Fibroblast of gingiva (primary cell): ENCODE measurements at regions not wholly inside any gene's neighbourhood (a gene's known extent, or its start where the extent isn't known, plus 50 kb on each side); places are given as distances from the start of the nearest gene placed in this dataset.
A peak's percentile ranks its signal among the peaks of the same experiment; 100 is the strongest.
"Not testable (repeated sequence)": the region's sequence is repeated elsewhere in the genome, so short reads cannot be mapped to it uniquely, and the experiment has no call there.

Experiments used
- DNase-seq: peaks from one replicate; pipeline ENCODE4 v3.0.0-alpha.2; 2011; ENCODE audit warnings: low read depth

DNA sequence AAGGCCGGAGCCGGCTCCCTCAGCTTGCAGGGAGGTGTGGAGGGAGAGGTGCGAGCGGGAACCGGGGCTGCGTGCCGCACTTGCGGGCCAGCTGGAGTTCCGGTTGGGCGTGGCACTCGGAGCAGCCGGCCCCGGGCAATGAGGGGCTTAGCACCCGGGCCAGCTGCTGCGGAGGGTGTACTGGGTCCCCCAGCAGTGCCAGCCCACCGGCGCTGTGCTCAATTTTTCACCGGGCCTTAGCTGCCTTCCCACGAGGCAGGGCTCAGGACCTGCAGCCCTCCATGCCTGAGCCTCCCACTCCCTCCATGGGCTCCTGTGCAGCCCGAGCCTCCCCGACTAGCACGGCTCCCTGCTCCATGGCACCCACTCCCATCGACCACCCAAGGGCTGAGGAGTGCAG is 62.2 kb upstream of the ANKRD55 start:
- DNase-seq: not testable (repeated sequence)

DNA sequence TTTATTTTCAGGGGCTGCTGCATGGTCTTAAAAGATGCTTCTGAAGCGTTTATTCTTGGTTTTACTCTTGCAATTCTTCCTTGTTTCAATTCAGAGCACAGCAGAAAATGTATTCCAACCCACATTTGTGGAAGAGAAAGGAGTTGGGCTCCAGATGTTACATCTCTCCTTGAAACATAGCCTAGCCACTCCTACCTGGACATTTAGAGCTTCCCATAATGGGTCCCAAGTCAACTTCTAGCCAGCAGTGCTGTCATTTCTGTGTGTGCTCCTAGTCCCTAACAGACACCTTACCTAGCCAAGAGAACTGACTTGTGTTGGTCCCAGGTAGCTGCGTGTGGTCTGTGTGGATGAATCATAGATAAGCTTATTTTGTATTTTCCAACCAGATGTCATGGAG is 61.2 kb upstream of the ANKRD55 start:
- no peak for DNase-seq

DNA sequence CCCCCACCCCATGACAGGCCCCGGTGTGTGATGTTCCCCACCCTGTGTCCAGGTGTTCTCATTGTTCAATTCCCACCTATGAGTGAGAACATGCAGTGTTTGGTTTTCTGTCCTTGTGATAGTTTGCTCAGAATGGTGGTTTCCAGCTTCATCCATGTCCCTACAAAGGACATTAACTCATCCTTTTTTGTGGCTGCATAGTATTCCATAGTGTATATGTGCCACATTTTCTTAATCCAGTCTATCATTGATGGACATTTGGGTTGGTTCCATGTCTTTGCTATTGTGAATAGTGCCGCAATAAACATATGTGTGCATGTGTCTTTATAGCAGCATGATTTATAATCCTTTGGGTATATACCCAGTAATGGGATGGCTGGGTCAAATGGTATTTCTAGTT is 59.7 kb upstream of the ANKRD55 start:
- not testable (repeated sequence) for DNase-seq

DNA sequence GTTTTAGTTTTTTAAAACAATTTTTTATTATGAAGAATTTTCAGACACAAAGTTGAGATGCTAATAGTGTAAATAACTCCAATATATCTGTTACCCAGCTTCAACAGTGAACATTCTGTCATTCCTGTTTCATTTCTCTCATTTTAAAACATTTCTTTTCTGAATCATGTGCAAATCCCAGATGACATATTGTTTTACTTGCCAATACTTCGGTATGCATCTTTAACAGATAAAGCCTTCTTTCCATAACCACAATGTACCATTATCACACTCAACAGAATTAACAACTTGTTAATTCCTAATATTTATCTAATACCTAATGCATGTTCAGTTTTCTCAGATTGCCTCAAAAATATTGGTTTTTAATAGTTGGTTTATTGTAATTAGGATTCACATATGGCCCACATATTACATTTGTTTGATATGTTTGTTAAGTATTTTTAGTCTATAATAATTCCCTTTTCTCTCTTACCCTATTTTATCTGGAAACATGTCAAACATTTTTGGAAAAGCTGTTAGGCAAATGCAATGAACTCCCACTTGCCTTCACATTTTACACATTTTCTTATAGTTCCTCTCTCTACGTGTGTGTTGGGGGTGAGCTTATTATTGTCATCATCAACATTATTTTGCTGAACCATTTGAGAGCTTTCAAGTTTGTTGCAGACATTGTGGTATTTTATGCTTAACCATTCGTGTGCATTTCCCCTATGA is 58.7 kb upstream of the ANKRD55 start:
- no peak for DNase-seq

DNA sequence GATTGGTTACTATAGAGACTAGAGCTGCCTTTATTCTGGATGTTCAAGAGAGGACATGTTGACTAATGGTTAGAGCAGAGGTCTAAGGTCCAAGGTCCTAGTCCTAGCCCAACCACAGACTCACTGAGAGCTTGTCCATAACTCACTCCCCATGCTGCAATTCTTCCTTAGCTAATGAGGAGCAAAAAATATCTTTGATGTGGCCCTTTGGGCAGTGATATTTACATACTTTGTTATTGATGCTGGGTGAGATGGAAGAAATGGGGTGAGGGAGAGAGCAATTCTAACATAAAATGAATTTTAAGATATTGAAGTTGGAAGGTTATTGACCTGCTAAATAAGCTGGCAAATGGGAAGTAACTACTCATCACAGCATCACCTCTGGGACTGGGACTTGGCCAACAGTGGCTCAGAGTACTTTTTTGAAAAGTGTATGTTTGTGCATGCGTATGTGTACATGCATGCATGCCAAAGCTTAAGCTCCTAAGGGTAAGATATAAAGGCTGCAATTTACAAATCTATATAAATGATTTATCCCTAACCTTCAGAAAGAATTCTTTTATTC is 58.0 kb upstream of the ANKRD55 start:
- no peak for DNase-seq

DNA sequence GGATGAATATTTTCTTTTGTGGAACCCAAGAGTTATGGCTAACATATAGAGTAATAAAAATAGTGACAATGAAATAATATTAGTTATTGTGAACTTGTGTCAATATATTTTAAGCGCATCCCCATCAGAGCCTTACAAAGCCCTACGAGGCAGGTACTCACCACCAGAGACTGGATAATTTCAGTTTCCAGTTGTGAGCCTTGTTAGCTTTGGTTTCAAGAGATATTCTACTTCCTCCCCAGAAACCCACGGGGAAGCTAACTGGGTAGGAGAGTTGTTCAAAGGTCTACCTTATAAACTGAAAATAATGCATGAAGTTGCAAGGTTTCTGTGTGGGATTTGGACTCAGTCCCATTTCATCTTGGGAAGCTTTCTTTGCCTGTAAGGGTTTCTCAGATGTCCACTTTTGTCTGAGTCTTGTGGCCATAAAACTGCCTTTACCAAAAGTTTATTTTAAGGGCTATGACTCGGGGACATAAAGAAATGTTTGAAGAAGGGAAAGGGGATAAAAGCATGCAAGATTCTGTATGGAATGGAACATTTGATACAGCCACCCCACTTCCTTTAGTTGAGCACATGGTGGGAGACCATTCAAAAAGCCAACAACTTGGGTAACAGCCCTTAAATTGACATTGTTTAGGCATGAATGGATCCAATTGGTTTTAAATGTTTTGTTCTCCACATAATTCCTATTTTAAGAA is 57.4 kb upstream of the ANKRD55 start:
- no peak for DNase-seq

DNA sequence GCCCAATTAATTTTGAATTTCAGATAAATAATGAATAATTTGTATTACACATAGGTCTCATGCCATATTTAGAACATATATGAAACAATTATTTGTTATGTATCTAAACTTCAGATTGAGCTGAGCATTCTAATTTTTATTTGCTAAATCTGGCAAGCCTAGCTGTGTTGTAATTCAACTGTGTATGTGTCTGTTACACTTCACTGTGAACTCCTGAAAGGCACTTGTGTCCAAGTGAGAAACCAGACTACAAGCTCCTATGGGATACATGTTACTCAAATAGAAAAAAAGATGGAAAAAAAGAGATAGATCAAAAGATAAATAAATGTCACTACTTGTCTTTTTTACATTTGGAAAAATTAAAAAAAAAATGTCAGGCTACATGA is 56.5 kb upstream of the ANKRD55 start:
- no peak for DNase-seq

DNA sequence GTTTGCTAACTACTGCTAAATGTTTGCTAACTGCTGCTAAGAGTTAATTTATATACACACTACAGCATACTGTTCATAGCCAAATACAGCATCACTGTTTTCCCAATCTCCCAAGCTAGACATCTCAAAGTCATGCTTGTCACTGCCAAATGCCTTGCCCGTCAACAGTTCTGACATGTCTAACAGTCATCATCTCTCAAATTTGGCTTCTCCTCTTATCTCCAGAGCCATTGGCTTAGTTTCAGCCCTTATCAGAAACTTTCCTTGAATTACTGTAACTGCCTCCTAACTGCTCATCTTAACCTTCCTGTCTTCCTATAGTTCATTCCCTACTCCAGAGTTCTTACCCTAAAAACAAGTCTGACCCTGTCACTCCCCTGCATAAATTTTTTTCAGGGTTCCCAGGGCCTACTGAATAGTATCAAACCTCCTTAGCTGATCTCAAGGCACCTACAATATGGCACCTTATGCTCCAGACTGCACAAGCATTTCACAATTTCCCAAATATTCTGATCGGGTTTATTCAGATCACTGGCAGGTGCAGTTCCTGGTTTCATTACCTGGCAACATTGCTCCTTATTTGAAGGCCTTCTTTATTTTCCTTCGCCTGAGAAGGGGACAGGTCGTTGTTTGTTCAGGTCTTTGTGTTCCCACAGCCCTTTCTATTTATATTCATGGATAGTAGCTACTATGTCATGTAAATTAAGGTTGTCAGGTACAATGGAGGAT is 55.9 kb upstream of the ANKRD55 start:
- DNase-seq: no peak

DNA sequence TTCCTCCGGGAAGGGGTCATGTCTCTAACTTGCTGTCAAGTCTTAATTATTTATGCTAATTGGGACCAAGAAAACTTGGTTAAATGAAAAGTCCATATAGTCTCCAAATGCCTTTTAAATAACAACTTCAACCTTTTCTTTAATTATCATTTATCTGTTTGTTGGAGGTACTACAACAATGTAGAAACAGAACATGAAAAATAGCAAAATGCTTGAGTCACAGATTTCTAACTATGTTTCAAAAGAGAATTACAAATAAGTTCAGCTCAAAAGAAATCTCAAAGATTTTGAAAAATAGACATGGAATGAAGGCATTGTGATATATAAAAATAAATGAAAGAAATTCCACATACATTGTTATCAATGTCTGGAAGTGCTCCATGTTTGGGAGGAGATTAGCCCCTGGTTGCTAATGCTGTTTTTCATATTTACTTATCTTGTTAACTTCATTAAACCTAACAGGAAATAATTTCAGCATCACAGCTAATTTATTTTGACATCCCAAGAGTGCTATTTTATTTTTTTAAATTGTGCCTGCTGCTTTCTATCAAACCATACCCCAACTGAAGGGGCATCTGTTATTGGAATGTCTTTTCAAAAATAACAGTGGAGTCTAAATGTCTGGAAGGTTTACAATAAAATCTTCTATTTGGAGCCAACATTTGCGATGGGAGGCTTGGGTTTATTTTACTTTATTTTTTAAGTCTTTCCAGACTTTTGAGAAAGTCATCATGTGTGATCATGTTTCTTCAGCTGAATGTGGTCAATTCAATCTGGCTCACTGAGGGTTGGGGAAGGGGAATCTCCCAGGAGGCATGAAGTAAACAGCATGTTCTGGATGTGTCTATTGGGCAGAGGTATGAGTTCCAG is 53.1 kb upstream of the ANKRD55 start:
- DNase-seq: peak; percentile 36

DNA sequence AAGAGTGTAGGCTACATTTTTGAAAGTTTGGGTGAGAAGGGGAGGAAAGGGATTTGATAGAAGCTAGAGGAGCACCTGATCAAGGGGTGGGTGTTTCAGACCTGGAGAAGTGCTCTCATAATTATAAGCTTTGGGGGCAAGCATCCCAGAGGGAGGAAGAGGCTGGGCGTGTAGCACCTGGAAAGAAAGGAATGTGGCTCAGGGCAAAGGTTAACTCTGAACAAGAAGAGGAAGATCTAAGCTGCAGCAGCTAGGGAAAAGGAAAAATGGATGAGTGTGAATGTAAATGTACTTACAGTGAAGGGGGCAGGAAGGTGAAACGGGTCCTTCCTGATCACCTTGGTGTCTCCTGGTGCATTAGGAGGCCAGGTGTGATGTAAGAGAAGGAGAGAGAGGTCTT is 49.8 kb upstream of the ANKRD55 start:
- DNase-seq: no peak
